ENCODE measurements at regions not wholly inside any gene's neighbourhood (a gene's known extent, or its start where the extent isn't known, plus 50 kb on each side); places are given as distances from the start of the nearest gene placed in this dataset.

- Histone ChIP-seq H3K36me3 (ENCODE audit: control insufficient read depth in 5 of 5, insufficient read depth in 5 of 5, low read length in 5 of 5) (no peaks in the 10 kb centered on the region), H3K27ac (ENCODE audit: low read depth, low read length) (no peak overlapping the region), H3K4me3 (ENCODE audit: low read depth in 1 of 5, low read length in 5 of 5) (no peak overlapping the region), H3K9ac (ENCODE audit: low read length in 5 of 5) (no peak overlapping the region), H3K9me3 (ENCODE audit: control insufficient read depth in 5 of 5, low read length in 5 of 5) (no peaks in the 10 kb centered on the region), H3K27me3 (ENCODE audit: control insufficient read depth in 5 of 5, insufficient read depth in 4 of 5, low read length in 5 of 5) (no peaks in the 10 kb centered on the region), H3K4me1 (ENCODE audit: control insufficient read depth in 5 of 5, insufficient read depth in 5 of 5, low read length in 5 of 5) (no peaks in the 10 kb centered on the region)
Observed at GRCh38 chr4:27846951-27847350, 986.3 kb downstream of the STIM2 start.

GRCh38 chr4:27861381-27861787 lies 1000.7 kb downstream of the STIM2 start:
- H3K27me3 ChIP-seq (ENCODE audit: control insufficient read depth in 5 of 5, insufficient read depth in 4 of 5, low read length in 5 of 5) = no peaks in the 10 kb centered on the region
- no peak overlapping the region for H3K27ac ChIP-seq (ENCODE audit: low read depth, low read length)
- no peaks in the 10 kb centered on the region for H3K9me3 ChIP-seq (ENCODE audit: control insufficient read depth in 5 of 5, low read length in 5 of 5)
- H3K36me3 ChIP-seq (ENCODE audit: control insufficient read depth in 5 of 5, insufficient read depth in 5 of 5, low read length in 5 of 5) = no peaks in the 10 kb centered on the region
- H3K4me3 ChIP-seq (ENCODE audit: low read depth in 1 of 5, low read length in 5 of 5) = no peak overlapping the region
- H3K9ac ChIP-seq (ENCODE audit: low read length in 5 of 5) = no peak overlapping the region
- no peaks in the 10 kb centered on the region for H3K4me1 ChIP-seq (ENCODE audit: control insufficient read depth in 5 of 5, insufficient read depth in 5 of 5, low read length in 5 of 5)

- Histone ChIP-seq H3K27me3 (ENCODE audit: control insufficient read depth in 5 of 5, insufficient read depth in 4 of 5, low read length in 5 of 5) (no peaks in the 10 kb centered on the region), H3K9ac (ENCODE audit: low read length in 5 of 5) (no peak overlapping the region), H3K27ac (ENCODE audit: low read depth, low read length) (no peak overlapping the region), H3K36me3 (ENCODE audit: control insufficient read depth in 5 of 5, insufficient read depth in 5 of 5, low read length in 5 of 5) (no peaks in the 10 kb centered on the region), H3K4me3 (ENCODE audit: low read depth in 1 of 5, low read length in 5 of 5) (no peak overlapping the region), H3K4me1 (ENCODE audit: control insufficient read depth in 5 of 5, insufficient read depth in 5 of 5, low read length in 5 of 5) (no peaks in the 10 kb centered on the region), H3K9me3 (ENCODE audit: control insufficient read depth in 5 of 5, low read length in 5 of 5) (no peaks in the 10 kb centered on the region)
Observed at GRCh38 chr4:27861802-27862201, 1001.2 kb downstream of the STIM2 start.

GRCh38 chr4:27873596-27873995 lies 1013.0 kb downstream of the STIM2 start:
- Histone ChIP-seq H3K27ac (ENCODE audit: low read depth, low read length) (no peak overlapping the region), H3K4me1 (ENCODE audit: control insufficient read depth in 5 of 5, insufficient read depth in 5 of 5, low read length in 5 of 5) (no peaks in the 10 kb centered on the region), H3K27me3 (ENCODE audit: control insufficient read depth in 5 of 5, insufficient read depth in 4 of 5, low read length in 5 of 5) (no peaks in the 10 kb centered on the region), H3K36me3 (ENCODE audit: control insufficient read depth in 5 of 5, insufficient read depth in 5 of 5, low read length in 5 of 5) (no peaks in the 10 kb centered on the region), H3K9me3 (ENCODE audit: control insufficient read depth in 5 of 5, low read length in 5 of 5) (no peaks in the 10 kb centered on the region), H3K4me3 (ENCODE audit: low read depth in 1 of 5, low read length in 5 of 5) (no peak overlapping the region), H3K9ac (ENCODE audit: low read length in 5 of 5) (no peak overlapping the region)

DNA sequence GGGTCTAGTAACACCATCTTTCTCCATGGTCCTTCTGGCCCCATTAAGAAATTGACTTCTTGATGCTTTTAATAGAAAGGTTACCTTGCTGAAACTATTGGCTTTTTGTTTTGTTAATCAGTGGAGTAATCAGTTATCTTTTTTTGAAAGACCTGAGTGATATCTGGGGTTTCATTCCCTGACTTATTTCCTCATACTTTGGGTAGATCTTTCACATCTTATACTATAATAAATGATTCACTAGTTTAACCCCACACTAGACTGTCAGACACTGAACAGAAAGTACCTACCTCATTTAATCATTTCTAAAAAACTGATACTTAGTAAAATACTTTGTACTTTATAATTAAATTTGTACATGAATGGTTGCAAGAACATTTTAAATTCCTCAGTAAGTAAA lies 1021.1 kb downstream of the STIM2 start:
- peaks cover 0 to 2% (median 0%) of the 10 kb centered on the region in 5 donors for H3K9me3 ChIP-seq (ENCODE audit: control insufficient read depth in 5 of 5, low read length in 5 of 5)
- H3K27me3 ChIP-seq (ENCODE audit: control insufficient read depth in 5 of 5, insufficient read depth in 4 of 5, low read length in 5 of 5) = no peaks in the 10 kb centered on the region
- no peak overlapping the region for H3K4me3 ChIP-seq (ENCODE audit: low read depth in 1 of 5, low read length in 5 of 5)

GRCh38 chr4:27886120-27886519 lies 1025.5 kb downstream of the STIM2 start:
- H3K27me3 ChIP-seq (ENCODE audit: control insufficient read depth in 5 of 5, insufficient read depth in 4 of 5, low read length in 5 of 5) = no peaks in the 10 kb centered on the region
- H3K9me3 ChIP-seq (ENCODE audit: control insufficient read depth in 5 of 5, low read length in 5 of 5) = peaks cover 0 to 2% (median 0%) of the 10 kb centered on the region in 5 donors
- H3K9ac ChIP-seq (ENCODE audit: low read length in 5 of 5) = no peak overlapping the region
- peaks cover 0 to 11% (median 0%) of the 10 kb centered on the region in 5 donors for H3K4me1 ChIP-seq (ENCODE audit: control insufficient read depth in 5 of 5, insufficient read depth in 5 of 5, low read length in 5 of 5)
- H3K36me3 ChIP-seq (ENCODE audit: control insufficient read depth in 5 of 5, insufficient read depth in 5 of 5, low read length in 5 of 5) = no peaks in the 10 kb centered on the region
- H3K4me3 ChIP-seq (ENCODE audit: low read depth in 1 of 5, low read length in 5 of 5) = no peak overlapping the region
- no peak overlapping the region for H3K27ac ChIP-seq (ENCODE audit: low read depth, low read length)

More for the DNA sequence above, 1021.1 kb downstream of the STIM2 start:
- peaks cover 0 to 8% (median 0%) of the 10 kb centered on the region in 5 donors for H3K4me1 ChIP-seq (ENCODE audit: control insufficient read depth in 5 of 5, insufficient read depth in 5 of 5, low read length in 5 of 5)
- no peaks in the 10 kb centered on the region for H3K36me3 ChIP-seq (ENCODE audit: control insufficient read depth in 5 of 5, insufficient read depth in 5 of 5, low read length in 5 of 5)
- H3K27ac ChIP-seq (ENCODE audit: low read depth, low read length) = no peak overlapping the region
- no peak overlapping the region for H3K9ac ChIP-seq (ENCODE audit: low read length in 5 of 5)

GRCh38 chr4:27887646-27888045 lies 1027.0 kb downstream of the STIM2 start:
- no peaks in the 10 kb centered on the region for H3K9me3 ChIP-seq (ENCODE audit: control insufficient read depth in 5 of 5, low read length in 5 of 5)
- H3K9ac ChIP-seq (ENCODE audit: low read length in 5 of 5) = no peak overlapping the region
- H3K4me1 ChIP-seq (ENCODE audit: control insufficient read depth in 5 of 5, insufficient read depth in 5 of 5, low read length in 5 of 5) = peaks cover 0 to 11% (median 0%) of the 10 kb centered on the region in 5 donors
- H3K27ac ChIP-seq (ENCODE audit: low read depth, low read length) = no peak overlapping the region
- no peaks in the 10 kb centered on the region for H3K27me3 ChIP-seq (ENCODE audit: control insufficient read depth in 5 of 5, insufficient read depth in 4 of 5, low read length in 5 of 5)
- no peak overlapping the region for H3K4me3 ChIP-seq (ENCODE audit: low read depth in 1 of 5, low read length in 5 of 5)
- H3K36me3 ChIP-seq (ENCODE audit: control insufficient read depth in 5 of 5, insufficient read depth in 5 of 5, low read length in 5 of 5) = no peaks in the 10 kb centered on the region

- Histone ChIP-seq H3K9me3 (ENCODE audit: control insufficient read depth in 5 of 5, low read length in 5 of 5) (no peaks in the 10 kb centered on the region), H3K4me3 (ENCODE audit: low read depth in 1 of 5, low read length in 5 of 5) (no peak overlapping the region), H3K4me1 (ENCODE audit: control insufficient read depth in 5 of 5, insufficient read depth in 5 of 5, low read length in 5 of 5) (peaks cover 0 to 11% (median 0%) of the 10 kb centered on the region in 5 donors), H3K9ac (ENCODE audit: low read length in 5 of 5) (no peak overlapping the region), H3K27me3 (ENCODE audit: control insufficient read depth in 5 of 5, insufficient read depth in 4 of 5, low read length in 5 of 5) (no peaks in the 10 kb centered on the region), H3K36me3 (ENCODE audit: control insufficient read depth in 5 of 5, insufficient read depth in 5 of 5, low read length in 5 of 5) (no peaks in the 10 kb centered on the region), H3K27ac (ENCODE audit: low read depth, low read length) (no peak overlapping the region)
Observed at GRCh38 chr4:27888505-27888904, 1027.9 kb downstream of the STIM2 start.

GRCh38 chr4:27894951-27895350 lies 1034.3 kb downstream of the STIM2 start:
- no peak overlapping the region for H3K27ac ChIP-seq (ENCODE audit: low read depth, low read length)
- H3K9me3 ChIP-seq (ENCODE audit: control insufficient read depth in 5 of 5, low read length in 5 of 5) = no peaks in the 10 kb centered on the region
- no peak overlapping the region for H3K4me3 ChIP-seq (ENCODE audit: low read depth in 1 of 5, low read length in 5 of 5)
- no peaks in the 10 kb centered on the region for H3K36me3 ChIP-seq (ENCODE audit: control insufficient read depth in 5 of 5, insufficient read depth in 5 of 5, low read length in 5 of 5)
- peaks cover 0 to 3% (median 0%) of the 10 kb centered on the region in 5 donors for H3K4me1 ChIP-seq (ENCODE audit: control insufficient read depth in 5 of 5, insufficient read depth in 5 of 5, low read length in 5 of 5)
- no peaks in the 10 kb centered on the region for H3K27me3 ChIP-seq (ENCODE audit: control insufficient read depth in 5 of 5, insufficient read depth in 4 of 5, low read length in 5 of 5)
- H3K9ac ChIP-seq (ENCODE audit: low read length in 5 of 5) = no peak overlapping the region

DNA sequence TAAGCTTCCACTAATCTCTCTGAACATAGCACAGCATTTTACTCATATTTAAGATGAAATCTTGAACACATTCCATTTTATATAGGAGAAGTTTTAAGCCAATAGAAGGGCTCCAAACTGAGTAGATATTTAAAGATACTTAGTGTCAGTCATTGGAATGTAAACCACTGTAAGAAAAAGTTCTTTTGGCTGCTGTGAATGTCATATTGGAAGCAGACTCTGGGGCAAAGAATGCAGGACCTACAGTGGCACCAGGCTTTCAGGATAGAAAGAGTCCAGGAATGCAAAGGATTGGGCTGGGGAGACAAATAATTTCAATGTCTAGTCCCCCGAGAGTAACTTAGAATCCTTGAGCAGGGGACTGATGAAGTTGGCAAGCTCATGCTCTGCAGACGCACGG lies 1047.7 kb downstream of the STIM2 start:
- H3K27ac ChIP-seq (ENCODE audit: low read depth, low read length) = no peak overlapping the region
- no peaks in the 10 kb centered on the region for H3K27me3 ChIP-seq (ENCODE audit: control insufficient read depth in 5 of 5, insufficient read depth in 4 of 5, low read length in 5 of 5)
- H3K36me3 ChIP-seq (ENCODE audit: control insufficient read depth in 5 of 5, insufficient read depth in 5 of 5, low read length in 5 of 5) = no peaks in the 10 kb centered on the region
- H3K9me3 ChIP-seq (ENCODE audit: control insufficient read depth in 5 of 5, low read length in 5 of 5) = no peaks in the 10 kb centered on the region
- peaks cover 0 to 3% (median 0%) of the 10 kb centered on the region in 5 donors for H3K4me1 ChIP-seq (ENCODE audit: control insufficient read depth in 5 of 5, insufficient read depth in 5 of 5, low read length in 5 of 5)
- H3K9ac ChIP-seq (ENCODE audit: low read length in 5 of 5) = no peak overlapping the region
- H3K4me3 ChIP-seq (ENCODE audit: low read depth in 1 of 5, low read length in 5 of 5) = no peak overlapping the region

- Histone ChIP-seq H3K9me3 (ENCODE audit: control insufficient read depth in 5 of 5, low read length in 5 of 5) (no peaks in the 10 kb centered on the region), H3K4me3 (ENCODE audit: low read depth in 1 of 5, low read length in 5 of 5) (no peak overlapping the region), H3K9ac (ENCODE audit: low read length in 5 of 5) (no peak overlapping the region), H3K4me1 (ENCODE audit: control insufficient read depth in 5 of 5, insufficient read depth in 5 of 5, low read length in 5 of 5) (peaks cover 0 to 3% (median 0%) of the 10 kb centered on the region in 5 donors), H3K27me3 (ENCODE audit: control insufficient read depth in 5 of 5, insufficient read depth in 4 of 5, low read length in 5 of 5) (no peaks in the 10 kb centered on the region), H3K27ac (ENCODE audit: low read depth, low read length) (no peak overlapping the region), H3K36me3 (ENCODE audit: control insufficient read depth in 5 of 5, insufficient read depth in 5 of 5, low read length in 5 of 5) (no peaks in the 10 kb centered on the region)
Observed at GRCh38 chr4:27910227-27910626, 1049.6 kb downstream of the STIM2 start.
